GM18907 (cell line): ENCODE measurements at regions not wholly inside any gene's neighbourhood (a gene's known extent, or its start where the extent isn't known, plus 50 kb on each side); places are given as distances from the start of the nearest gene placed in this dataset.

Experiments
- ATAC-seq: cut with Tn5 transposase; IDR thresholded peaks from one replicate; pipeline ENCODE4 v1.9.1; 2021; ENCODE audit warnings: mild to moderate bottlenecking, moderate library complexity; ENCODE audit not compliant: unreplicated experiment

DNA sequence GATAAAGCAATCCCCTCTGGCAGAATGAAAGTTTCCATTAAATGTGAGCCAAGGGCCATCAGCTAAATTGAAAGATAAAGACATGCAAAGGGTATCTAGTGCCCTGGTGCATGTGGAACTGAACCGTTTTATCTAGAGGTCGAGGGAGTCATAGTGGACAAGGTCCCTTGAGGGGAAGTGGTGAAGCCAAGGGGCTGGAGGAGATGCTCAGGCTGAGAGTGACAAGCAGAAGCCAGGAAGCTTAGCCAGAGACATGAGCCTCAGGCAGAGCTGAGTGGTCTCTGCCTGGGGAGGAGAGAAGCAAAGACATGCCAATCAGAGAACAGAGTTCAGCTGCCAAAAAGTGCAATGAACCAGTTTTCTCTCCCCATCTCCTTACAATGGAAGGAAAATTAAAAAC is 68.1 kb upstream of the SLC10A2 start:
- ATAC-seq = peak; percentile 59

DNA sequence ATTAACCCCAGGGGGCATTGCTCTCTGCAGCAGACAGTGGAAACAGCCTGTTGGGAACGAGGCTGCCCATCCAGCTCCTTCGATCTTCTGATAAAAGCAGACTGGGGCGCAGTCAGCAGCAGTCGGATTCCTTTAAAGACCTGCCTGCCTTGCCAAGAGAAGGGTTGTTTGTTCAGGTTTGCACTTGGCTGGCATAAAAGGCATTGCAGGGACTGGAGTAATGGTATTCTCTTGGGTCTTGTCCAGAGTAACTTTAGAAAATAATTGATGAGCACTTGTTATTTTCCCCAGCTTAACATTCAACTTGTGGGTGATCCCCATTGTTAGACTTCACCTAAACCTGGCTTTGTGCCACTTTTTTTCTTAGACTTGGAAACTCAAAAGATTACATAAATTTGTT is 67.3 kb upstream of the SLC10A2 start:
- no peak for ATAC-seq

GRCh38 chr13:103130681-103131210 is 64.5 kb upstream of the SLC10A2 start:
- peak; percentile 86 for ATAC-seq

GRCh38 chr13:103130146-103130545 is 63.9 kb upstream of the SLC10A2 start:
- ATAC-seq = peak; percentile 8
